Testis (tissue), 2 donors: ENCODE measurements at regions not wholly inside any gene's neighbourhood (a gene's known extent, or its start where the extent isn't known, plus 50 kb on each side); places are given as distances from the start of the nearest gene placed in this dataset.

Experiments used
- DNase-seq: peaks from one replicate; pipeline ENCODE4 v3.0.0-alpha.2; 2019
- H3K27ac ChIP-seq, 2 donors: fragments of 200-600 bp; sonication (generic); one replicate each; pipeline ENCODE4 v1.5.1; 2019
- H3K27me3 ChIP-seq: fragments of 200-600 bp; sonication (generic); one replicate; pipeline ENCODE4 v1.5.1; 2019
- H3K36me3 ChIP-seq: fragments of 200-600 bp; sonication (generic); one replicate; pipeline ENCODE4 v1.5.1; 2017; ENCODE audit warnings: low read depth; ENCODE audit errors: missing control alignments
- H3K4me1 ChIP-seq: fragments of 200-600 bp; sonication (generic); one replicate; pipeline ENCODE4 v1.5.1; 2019
- H3K4me3 ChIP-seq, 2 donors: fragments of 200-600 bp; sonication (generic); one replicate each; pipeline ENCODE4 v1.5.1; 2017 to 2019
- H3K9me3 ChIP-seq: fragments of 200-600 bp; sonication (generic); one replicate; pipeline ENCODE4 v1.5.1; 2017
- POLR2A ChIP-seq: fragments of 450-650 bp; IDR thresholded peaks from one replicate; pipeline ENCODE4 v1.6.1; 2017; ENCODE audit warnings: antibody characterized with exemption, mild to moderate bottlenecking, moderate library complexity
- WGBS, 2 donors: methylation state at CpG; one replicate each; pipeline ENCODE4 v1.1.5; 2018; 5-methylcytosine and 5-hydroxymethylcytosine counted together
- intact Hi-C: fragments of 100-400 bp; cut with DNase I; formaldehyde crosslinking; loops from one replicate; pipeline ENCODE4 v1.15.1; 2023; ENCODE audit warnings: low total_unique reads
- TF ChIP-seq, protein P1 (sequence below), 3 experiments: fragments of 450-650 bp in 2 of 3; fragments of 200-600 bp in 1 of 3; sonication (generic) in 1 of 3; IDR thresholded peaks; one replicate each; pipeline ENCODE4 v1.5.1; 2016 to 2019; ENCODE audit warnings: antibody characterized with exemption in 3 of 3, mild to moderate bottlenecking in 2 of 3, moderate library complexity in 1 of 3

DNA sequence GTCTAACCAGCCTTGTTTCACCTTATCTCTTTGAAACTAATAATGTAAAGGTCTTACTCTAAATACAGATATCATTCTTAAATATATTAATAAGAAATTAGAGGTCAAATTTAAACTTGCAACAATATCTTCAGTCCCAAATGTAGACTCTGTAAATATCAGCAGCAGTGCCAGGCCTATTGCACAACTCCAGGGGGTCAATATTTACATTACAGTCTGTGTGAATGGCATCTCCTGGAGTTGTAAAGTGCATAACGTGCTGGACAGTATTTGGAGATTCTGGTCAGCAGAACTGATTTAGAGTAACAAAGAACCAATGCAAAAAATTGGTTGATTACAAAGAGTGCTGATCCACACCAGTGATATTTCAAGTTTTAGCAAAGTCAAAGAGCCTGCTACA, 1225.9 kb downstream of the PCDH19 start:
- TF ChIP-seq, protein P1, sequence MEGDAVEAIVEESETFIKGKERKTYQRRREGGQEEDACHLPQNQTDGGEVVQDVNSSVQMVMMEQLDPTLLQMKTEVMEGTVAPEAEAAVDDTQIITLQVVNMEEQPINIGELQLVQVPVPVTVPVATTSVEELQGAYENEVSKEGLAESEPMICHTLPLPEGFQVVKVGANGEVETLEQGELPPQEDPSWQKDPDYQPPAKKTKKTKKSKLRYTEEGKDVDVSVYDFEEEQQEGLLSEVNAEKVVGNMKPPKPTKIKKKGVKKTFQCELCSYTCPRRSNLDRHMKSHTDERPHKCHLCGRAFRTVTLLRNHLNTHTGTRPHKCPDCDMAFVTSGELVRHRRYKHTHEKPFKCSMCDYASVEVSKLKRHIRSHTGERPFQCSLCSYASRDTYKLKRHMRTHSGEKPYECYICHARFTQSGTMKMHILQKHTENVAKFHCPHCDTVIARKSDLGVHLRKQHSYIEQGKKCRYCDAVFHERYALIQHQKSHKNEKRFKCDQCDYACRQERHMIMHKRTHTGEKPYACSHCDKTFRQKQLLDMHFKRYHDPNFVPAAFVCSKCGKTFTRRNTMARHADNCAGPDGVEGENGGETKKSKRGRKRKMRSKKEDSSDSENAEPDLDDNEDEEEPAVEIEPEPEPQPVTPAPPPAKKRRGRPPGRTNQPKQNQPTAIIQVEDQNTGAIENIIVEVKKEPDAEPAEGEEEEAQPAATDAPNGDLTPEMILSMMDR (IDR thresholded peaks at IDR 0.05): no peak
- no peak for TF ChIP-seq POLR2A
- no peaks in the 10 kb centered on the region for H3K27me3 ChIP-seq
- no peaks in the 10 kb centered on the region for H3K4me1 ChIP-seq
- no peak for DNase-seq
- 60 to 83% methylated on average over 1 of the region's 1 CpG for WGBS, 2 donors
- H3K9me3 ChIP-seq: no peaks in the 10 kb centered on the region
- no peak overlapping the region for H3K27ac ChIP-seq
- H3K36me3 ChIP-seq: no peaks in the 10 kb centered on the region
- no peak overlapping the region for H3K4me3 ChIP-seq
- intact Hi-C loops: no loop called here

DNA sequence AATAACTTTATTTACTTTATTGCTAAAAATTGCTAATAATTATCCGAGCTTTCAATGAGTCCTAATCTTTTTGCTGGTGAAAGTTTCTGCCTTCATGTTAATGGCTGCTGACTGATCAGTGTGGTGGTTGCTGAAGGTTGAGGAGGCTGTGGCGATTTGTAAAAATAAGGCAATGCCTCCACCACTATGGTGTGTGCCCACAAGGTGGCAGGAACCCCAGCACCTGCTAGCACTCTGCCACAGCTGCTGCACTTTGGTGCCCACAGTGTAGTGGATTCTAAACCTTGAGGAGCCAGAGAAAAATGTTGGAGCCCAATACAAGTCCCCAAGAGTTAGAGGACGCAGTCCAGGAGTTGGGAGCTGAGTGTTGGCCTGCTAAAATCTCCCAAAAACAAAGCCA, 1237.1 kb downstream of the PCDH19 start:
- no peaks in the 10 kb centered on the region for H3K27me3 ChIP-seq
- TF ChIP-seq POLR2A: no peak
- TF ChIP-seq, protein P1 (IDR thresholded peaks at IDR 0.05): no peak
- DNase-seq: no peak
- no peak overlapping the region for H3K4me3 ChIP-seq
- no peaks in the 10 kb centered on the region for H3K4me1 ChIP-seq
- intact Hi-C loops: no loop called here
- WGBS, 2 donors: 94 to 96% methylated on average over 2 to 3 of the region's 3 CpGs
- H3K9me3 ChIP-seq: no peaks in the 10 kb centered on the region
- H3K27ac ChIP-seq: no peak overlapping the region
- H3K36me3 ChIP-seq: no peaks in the 10 kb centered on the region

DNA sequence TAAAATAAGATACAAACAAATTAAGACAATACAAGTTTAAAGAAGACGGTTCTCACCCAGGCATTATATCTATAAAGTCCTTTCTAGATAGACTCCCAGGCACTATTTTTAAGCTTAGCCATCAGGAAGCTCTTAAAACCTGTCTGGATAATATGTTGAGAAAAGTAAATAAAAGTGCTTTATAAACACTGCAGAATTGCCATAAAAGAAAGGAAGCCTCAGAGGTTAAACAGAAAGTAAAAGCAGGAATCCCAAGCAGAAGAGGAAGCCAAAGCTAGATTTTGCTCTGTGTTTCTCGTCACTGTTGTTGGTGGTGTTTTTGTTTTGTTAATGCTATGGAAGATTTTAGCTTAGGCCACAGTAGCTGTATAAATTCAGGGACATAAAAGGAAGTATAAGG, 1267.3 kb downstream of the PCDH19 start:
- no peak for DNase-seq
- Histone ChIP-seq H3K4me3 (no peak overlapping the region), H3K4me1 (no peaks in the 10 kb centered on the region), H3K9me3 (no peaks in the 10 kb centered on the region), H3K27ac (no peak overlapping the region), H3K36me3 (no peaks in the 10 kb centered on the region), H3K27me3 (no peaks in the 10 kb centered on the region)
- TF ChIP-seq, protein P1 (IDR thresholded peaks at IDR 0.05): no peak
- TF ChIP-seq POLR2A: no peak
- 59 to 73% methylated on average over 2 of the region's 2 CpGs for WGBS, 2 donors
- intact Hi-C loops: no loop called here

DNA sequence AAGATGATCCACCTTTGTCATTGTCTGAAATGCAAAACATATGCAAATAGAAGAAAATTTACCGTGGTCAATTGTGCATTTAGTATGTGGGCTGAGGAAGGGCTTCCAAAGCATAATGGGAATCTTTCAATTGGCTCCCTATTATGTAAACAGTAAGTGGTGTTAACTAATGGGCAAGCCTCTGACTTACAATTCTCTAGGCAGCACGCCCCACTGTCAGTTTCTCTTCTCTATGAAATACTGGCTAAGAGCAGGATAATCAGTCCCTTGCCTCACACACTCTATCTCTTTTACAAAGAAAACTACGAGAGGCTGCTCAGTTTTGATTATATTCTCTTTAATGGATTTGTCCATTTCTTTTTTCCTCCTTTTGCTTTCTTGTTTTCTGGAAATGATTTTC, 1272.6 kb downstream of the PCDH19 start:
- 31 to 48% methylated on average over 2 to 3 of the region's 3 CpGs for WGBS, 2 donors
- H3K36me3 ChIP-seq: no peaks in the 10 kb centered on the region
- DNase-seq: no peak
- H3K4me3 ChIP-seq: no peak overlapping the region
- H3K4me1 ChIP-seq: no peaks in the 10 kb centered on the region
- no peaks in the 10 kb centered on the region for H3K9me3 ChIP-seq
- no peak overlapping the region for H3K27ac ChIP-seq
- intact Hi-C loops: no loop called here
- TF ChIP-seq POLR2A: no peak
- TF ChIP-seq, protein P1 (IDR thresholded peaks at IDR 0.05): no peak
- H3K27me3 ChIP-seq: no peaks in the 10 kb centered on the region

DNA sequence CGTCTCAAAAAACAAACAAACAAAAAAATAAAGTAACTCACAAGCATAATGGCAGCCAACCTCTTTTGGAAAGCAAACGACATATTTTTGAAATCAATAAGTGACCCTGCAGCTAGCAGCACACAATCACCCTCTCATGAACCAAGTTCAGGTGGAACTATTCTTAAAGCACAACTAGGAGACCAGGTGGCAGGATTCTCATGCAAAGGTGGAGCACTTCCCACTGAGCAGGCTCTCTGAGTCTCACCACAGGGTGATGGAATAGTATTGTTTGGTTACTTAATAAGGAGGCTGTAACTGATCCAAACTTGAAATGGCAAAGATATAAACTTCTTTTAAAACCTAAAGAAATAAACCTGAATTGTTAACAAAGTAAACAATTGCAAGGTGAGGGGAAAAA, 1293.1 kb downstream of the PCDH19 start:
- no peaks in the 10 kb centered on the region for H3K9me3 ChIP-seq
- intact Hi-C loops: no loop called here

More for the DNA sequence above, 1293.1 kb downstream of the PCDH19 start:
- Histone ChIP-seq H3K27me3 (no peaks in the 10 kb centered on the region), H3K27ac (no peak overlapping the region), H3K4me3 (no peak overlapping the region), H3K36me3 (no peaks in the 10 kb centered on the region), H3K4me1 (no peaks in the 10 kb centered on the region)
- 59 to 67% methylated on average over 1 to 2 of the region's 2 CpGs for WGBS, 2 donors
- no peak for DNase-seq
- TF ChIP-seq POLR2A: no peak
- TF ChIP-seq, protein P1 (IDR thresholded peaks at IDR 0.05): no peak
